ENCODE measurements at regions not wholly inside any gene's neighbourhood (a gene's known extent, or its start where the extent isn't known, plus 50 kb on each side); places are given as distances from the start of the nearest gene placed in this dataset.

DNA sequence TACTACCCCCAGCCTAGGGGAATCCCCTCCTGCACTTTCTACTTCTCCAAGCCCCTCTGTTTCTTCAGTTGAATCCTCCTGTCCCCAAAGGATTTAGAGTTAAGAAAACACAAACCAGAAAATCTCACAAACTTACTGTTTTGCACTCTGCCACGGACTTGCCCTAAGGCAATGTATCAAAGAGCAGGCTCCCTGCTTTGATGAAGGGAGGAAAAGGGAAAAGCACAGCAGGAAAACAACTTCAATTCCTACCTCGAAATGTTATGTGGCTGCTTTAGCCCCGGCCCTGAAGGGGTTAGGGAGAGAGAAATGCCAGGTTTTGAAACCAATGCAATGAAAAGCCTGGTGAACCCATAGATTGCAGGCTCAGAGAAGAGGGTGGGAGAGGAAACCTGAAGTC is 254.7 kb downstream of the MAN2A1 start:
- DNase-seq (ENCODE audit: low read depth in 2 of 3, low spot score in 2 of 3), result no peak

- no peak for DNase-seq (ENCODE audit: low read depth in 2 of 3, low spot score in 2 of 3)
Measured at GRCh38 chr5:109945097-109945678, 255.5 kb downstream of the MAN2A1 start.

- no peak for DNase-seq (ENCODE audit: low read depth in 2 of 3, low spot score in 2 of 3)
Measured at GRCh38 chr5:109945723-109946480, 256.2 kb downstream of the MAN2A1 start.

DNA sequence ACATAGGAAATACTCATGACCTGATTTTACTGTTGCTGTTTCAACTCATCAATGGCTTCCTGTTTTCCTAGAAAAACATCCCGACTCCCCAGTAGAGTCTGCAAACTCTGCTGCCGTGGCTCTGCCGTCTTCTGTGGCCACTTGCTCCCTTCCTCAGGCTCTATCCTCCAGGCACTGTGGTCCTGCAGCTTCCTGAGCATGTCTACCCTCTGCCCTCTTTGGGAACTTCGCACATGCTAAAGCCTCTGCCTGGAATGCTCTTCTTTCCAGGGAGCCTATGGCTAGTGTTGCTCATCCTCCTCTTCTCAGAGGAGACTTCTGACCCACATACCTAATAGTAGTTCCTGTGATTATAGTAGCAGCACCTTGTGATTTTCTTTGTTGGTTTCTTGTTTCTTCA is 256.9 kb downstream of the MAN2A1 start:
- DNase-seq (ENCODE audit: low read depth in 2 of 3, low spot score in 2 of 3), result no peak

DNA sequence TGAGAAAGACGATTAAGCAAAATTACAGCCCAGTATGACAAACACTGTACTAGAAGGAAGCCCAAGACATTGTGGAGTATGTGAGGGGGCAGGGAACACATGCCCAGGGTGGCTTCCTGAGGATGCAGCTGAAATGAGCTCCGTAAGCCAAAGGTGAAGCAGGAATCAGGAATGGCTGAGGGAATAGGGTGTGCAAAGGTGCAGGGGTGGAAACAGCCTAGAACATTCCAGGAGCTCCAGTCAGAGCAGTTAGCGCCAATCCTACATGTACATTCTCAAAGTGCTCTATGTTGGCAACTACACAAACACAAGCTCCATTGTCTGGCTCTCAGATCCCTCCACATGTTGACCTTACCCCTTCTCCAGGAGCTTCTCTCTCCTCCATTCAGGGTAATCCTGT is 257.9 kb downstream of the MAN2A1 start:
- DNase-seq (ENCODE audit: low read depth in 2 of 3, low spot score in 2 of 3), result no peak

- DNase-seq (ENCODE audit: low read depth in 2 of 3, low spot score in 2 of 3), result no peak
Measured at GRCh38 chr5:109950634-109951033, 260.9 kb downstream of the MAN2A1 start.

GRCh38 chr5:109951348-109951747 is 261.6 kb downstream of the MAN2A1 start:
- no peak for DNase-seq (ENCODE audit: low read depth in 2 of 3, low spot score in 2 of 3)

GRCh38 chr5:109951758-109952157 is 262.0 kb downstream of the MAN2A1 start:
- no peak for DNase-seq (ENCODE audit: low read depth in 2 of 3, low spot score in 2 of 3)

DNA sequence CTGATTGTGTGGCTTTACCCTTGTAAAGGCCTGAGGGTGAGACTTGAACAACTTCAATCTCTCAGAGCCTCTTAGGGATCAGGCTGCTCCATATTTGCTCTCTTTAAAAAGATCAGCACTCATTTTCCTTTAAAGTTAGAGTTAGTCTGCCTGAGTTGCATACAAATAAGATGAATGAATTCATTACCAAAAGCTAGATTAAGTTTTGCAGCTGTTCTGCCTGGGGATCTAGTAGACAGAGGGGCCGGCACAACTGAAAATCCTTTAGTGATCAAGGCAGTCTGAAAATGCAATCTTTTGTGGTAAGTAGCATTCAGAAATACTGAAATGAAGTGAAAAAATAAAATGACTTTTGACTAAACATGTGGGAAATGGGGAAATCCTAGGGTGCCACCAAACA is 264.0 kb downstream of the MAN2A1 start:
- no peak for DNase-seq (ENCODE audit: low read depth in 2 of 3, low spot score in 2 of 3)

GRCh38 chr5:109956884-109957283 is 267.2 kb downstream of the MAN2A1 start:
- no peak for DNase-seq (ENCODE audit: low read depth in 2 of 3, low spot score in 2 of 3)

DNA sequence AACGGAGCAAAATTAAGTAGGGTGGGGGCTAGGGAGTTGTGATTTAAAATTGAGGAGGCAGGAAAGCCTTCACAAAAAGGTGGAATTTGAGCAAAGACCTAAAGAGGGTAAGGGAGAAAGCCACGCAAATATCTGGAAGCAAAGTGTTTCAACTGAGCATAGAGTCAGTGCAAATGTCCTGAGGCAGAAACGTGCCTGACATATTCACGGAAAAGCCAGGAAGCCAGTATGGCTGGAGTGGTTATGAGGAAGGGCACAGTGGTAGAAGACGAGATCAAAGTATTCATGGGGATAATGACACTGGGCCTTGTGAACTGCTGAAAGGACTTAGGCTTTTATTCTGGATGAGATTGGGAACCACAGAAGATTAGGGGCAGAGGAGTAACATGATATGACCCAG is 268.4 kb downstream of the MAN2A1 start:
- no peak for DNase-seq (ENCODE audit: low read depth in 2 of 3, low spot score in 2 of 3)

DNA sequence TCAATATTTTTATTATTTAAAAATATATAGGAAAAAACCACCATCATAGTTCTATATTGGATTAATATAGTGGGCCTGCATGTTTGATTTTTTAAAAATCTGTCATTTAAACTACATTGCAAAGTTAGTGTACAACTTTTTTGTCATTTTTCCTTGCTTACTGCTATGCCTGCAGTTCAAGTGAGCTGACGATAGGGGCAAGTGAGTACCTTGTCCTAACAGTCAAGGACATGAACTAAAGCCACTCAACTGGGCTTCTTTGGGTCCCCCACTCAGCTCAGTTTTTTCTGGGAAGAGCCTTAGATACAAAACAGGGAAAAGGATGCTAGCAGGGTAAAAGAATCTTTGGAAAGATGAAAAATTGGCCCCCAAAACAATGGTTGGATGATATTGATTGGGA is 269.9 kb downstream of the MAN2A1 start:
- DNase-seq (ENCODE audit: low read depth in 2 of 3, low spot score in 2 of 3), result no peak

DNA sequence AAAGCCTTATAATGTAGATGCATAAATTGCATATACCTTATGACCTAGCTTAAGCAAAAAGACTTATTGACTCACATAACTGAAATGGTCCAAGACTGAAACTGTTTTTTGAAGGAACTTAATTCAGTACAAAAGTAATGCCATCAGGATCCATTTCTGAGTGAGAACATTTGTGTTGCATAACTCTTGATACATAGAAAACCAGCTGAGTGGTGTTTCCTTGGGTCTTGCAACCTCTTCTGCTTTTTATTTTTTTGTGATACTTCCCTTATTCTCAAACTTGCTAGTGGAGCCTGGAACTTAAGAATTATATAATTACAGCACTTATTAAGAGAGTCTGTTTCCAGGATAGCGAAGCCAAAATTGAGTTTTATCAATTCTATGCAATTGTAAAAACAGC is 272.0 kb downstream of the MAN2A1 start:
- peak in 2 of 3 donors; percentile 20 to 80 for DNase-seq (ENCODE audit: low read depth in 2 of 3, low spot score in 2 of 3)

DNA sequence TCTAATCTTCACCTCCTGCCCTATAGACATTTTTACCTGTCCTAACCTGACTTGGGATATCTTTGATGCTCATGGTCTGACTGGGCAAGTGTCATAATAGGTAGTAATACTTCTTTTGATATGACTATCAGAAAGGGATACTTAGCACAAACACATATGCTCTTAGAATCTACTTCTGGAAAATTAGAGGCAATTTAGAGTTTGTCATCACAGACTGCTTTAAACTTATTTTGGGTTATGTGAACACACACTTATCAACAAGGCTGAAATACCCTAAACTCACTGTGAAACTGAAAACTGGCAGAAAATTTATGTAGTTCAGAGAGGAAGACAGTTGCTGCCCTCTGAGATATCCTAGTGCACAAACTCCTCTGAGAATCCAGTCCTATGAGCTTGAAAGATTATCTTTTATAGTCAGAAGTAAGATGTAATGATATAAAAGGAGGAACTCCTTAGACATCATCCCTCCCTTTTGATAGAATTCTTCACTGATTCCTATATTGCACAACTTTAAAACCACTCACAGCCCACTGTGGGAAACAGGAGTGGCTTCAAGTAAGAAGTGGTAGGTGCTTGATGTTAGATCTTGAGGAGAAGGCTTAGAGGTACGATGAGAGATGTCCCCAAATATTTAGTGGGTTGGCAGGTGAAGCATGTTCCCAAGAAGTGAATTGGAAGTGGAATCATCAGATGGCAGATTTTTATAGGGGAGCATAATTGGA is 273.3 kb downstream of the MAN2A1 start:
- DNase-seq (ENCODE audit: low read depth in 2 of 3, low spot score in 2 of 3), result peak in 2 of 3 donors; percentile 5 to 25

- DNase-seq (ENCODE audit: low read depth in 2 of 3, low spot score in 2 of 3), result no peak
Measured at GRCh38 chr5:109964136-109964535, 274.4 kb downstream of the MAN2A1 start.

GRCh38 chr5:109965634-109966033 is 275.9 kb downstream of the MAN2A1 start:
- DNase-seq (ENCODE audit: low read depth in 2 of 3, low spot score in 2 of 3), result no peak

DNA sequence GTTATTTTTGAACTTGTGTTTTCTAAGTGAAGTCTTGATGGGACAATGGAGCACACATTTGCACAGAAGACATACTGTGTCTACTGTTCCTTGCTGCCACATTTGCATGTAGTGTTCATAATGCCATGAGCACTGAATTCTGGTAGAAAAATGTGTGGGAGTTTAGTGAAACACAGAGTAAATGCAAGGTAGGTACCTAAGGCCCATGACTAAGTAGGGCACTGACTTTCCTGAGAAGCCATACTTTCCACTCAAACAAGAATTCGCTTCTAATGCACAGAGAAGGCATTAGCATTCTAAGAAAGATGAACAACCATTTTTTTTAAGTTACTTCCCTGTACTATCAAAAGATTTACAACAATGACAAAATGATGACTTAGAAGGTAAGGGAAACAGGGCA is 282.2 kb downstream of the MAN2A1 start:
- DNase-seq (ENCODE audit: low read depth in 2 of 3, low spot score in 2 of 3), result no peak

- no peak for DNase-seq (ENCODE audit: low read depth in 2 of 3, low spot score in 2 of 3)
Measured at GRCh38 chr5:109981979-109982378, 292.3 kb downstream of the MAN2A1 start.

DNA sequence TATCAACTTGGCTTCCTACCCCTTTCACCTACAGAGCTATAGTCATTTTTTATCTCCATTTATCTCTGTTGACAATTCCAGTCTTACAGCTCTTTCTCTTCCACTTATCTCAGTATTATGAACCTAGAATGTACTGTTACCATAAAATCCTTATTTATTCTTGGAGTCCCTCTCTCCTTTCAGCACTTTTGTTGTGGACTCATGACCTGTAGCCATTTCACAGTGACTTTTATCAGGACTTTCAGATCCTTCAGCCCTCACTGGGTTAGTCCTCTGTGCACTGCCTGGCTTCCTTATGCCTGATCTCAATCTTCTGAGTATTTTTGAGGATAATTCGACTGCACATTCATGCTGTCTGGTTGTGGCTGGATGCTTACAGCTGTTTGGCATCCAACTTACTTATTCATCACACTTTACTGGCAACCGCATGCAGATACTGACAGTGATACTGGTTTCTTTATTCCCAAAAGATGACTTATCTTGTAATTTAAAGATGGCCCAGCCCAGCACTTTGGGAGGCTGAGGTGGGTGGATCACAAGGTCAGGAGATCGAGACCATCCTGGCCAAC is 293.3 kb downstream of the MAN2A1 start:
- DNase-seq (ENCODE audit: low read depth in 2 of 3, low spot score in 2 of 3), result no peak

- DNase-seq (ENCODE audit: low read depth in 2 of 3, low spot score in 2 of 3), result no peak
Measured at GRCh38 chr5:109986726-109987125, 297.0 kb downstream of the MAN2A1 start.

- DNase-seq (ENCODE audit: low read depth in 2 of 3, low spot score in 2 of 3), result no peak
Measured at GRCh38 chr5:109987355-109987754, 297.6 kb downstream of the MAN2A1 start.

GRCh38 chr5:109987970-109988369 is 298.2 kb downstream of the MAN2A1 start:
- no peak for DNase-seq (ENCODE audit: low read depth in 2 of 3, low spot score in 2 of 3)
